GM23248 (cell line): ENCODE measurements at regions not wholly inside any gene's neighbourhood (a gene's known extent, or its start where the extent isn't known, plus 50 kb on each side); places are given as distances from the start of the nearest gene placed in this dataset.

Source experiments
- DNase-seq: peaks from one replicate; pipeline ENCODE4 v3.0.0-alpha.2; 2015
- H2AFZ ChIP-seq: fragments of 200-600 bp; sonication (generic); 2 replicates; pipeline ENCODE4 v1.6.1; 2016; ENCODE audit warnings: antibody characterized with exemption
- H3F3A ChIP-seq: fragments of 200-600 bp; sonication (generic); 2 replicates; pipeline ENCODE4 v1.6.1; 2016; ENCODE audit warnings: mild to moderate bottlenecking, antibody characterized with exemption, mixed run types; ENCODE audit not compliant: insufficient read depth
- H3K27ac ChIP-seq: fragments of 200-600 bp; sonication (generic); 2 replicates; pipeline ENCODE4 v1.5.1; 2016; ENCODE audit warnings: mild to moderate bottlenecking
- H3K27me3 ChIP-seq: fragments of 200-600 bp; sonication (generic); replicated peaks from 2 replicates; pipeline ENCODE4 v1.6.1; 2016; ENCODE audit warnings: mild to moderate bottlenecking; ENCODE audit not compliant: insufficient read depth
- H3K36me3 ChIP-seq: fragments of 200-600 bp; sonication (generic); 2 replicates; pipeline ENCODE4 v1.6.1; 2016; ENCODE audit warnings: low read depth, mild to moderate bottlenecking
- H3K4me1 ChIP-seq: fragments of 200-600 bp; sonication (generic); 2 replicates; pipeline ENCODE4 v1.6.1; 2016; ENCODE audit warnings: mild to moderate bottlenecking; ENCODE audit not compliant: insufficient read depth
- H3K4me2 ChIP-seq: fragments of 200-600 bp; sonication (generic); one replicate; pipeline ENCODE4 v1.6.1; 2016; ENCODE audit warnings: mild to moderate bottlenecking; ENCODE audit not compliant: unreplicated experiment
- H3K4me3 ChIP-seq: fragments of 200-600 bp; sonication (generic); 2 replicates; pipeline ENCODE4 v1.5.1; 2016; ENCODE audit warnings: mild to moderate bottlenecking
- H3K79me2 ChIP-seq: fragments of 200-600 bp; sonication (generic); 2 replicates; pipeline ENCODE4 v1.6.1; 2016; ENCODE audit warnings: mild to moderate bottlenecking; ENCODE audit not compliant: insufficient read depth
- H3K9ac ChIP-seq: fragments of 200-600 bp; sonication (generic); 2 replicates; pipeline ENCODE4 v1.6.1; 2016; ENCODE audit warnings: mild to moderate bottlenecking
- H3K9me2 ChIP-seq: fragments of 200-600 bp; sonication (generic); 2 replicates; pipeline ENCODE4 v1.6.1; 2016; ENCODE audit warnings: mixed run types, mild to moderate bottlenecking, moderate library complexity; ENCODE audit not compliant: insufficient read depth
- H3K9me3 ChIP-seq: fragments of 200-600 bp; sonication (generic); one replicate; pipeline ENCODE4 v1.6.1; 2017; ENCODE audit warnings: low read depth
- H4K20me1 ChIP-seq: fragments of 200-600 bp; sonication (generic); 2 replicates; pipeline ENCODE4 v1.6.0; 2016; ENCODE audit not compliant: insufficient read depth
- EZH2 ChIP-seq: fragments of 200-600 bp; sonication (generic); IDR thresholded peaks from 2 replicates; pipeline ENCODE4 v1.6.1; 2018; ENCODE audit warnings: antibody characterized with exemption, mild to moderate bottlenecking; ENCODE audit not compliant: insufficient read depth, poor library complexity, severe bottlenecking
- EZH2phosphoT487 ChIP-seq: fragments of 200-600 bp; sonication (generic); IDR thresholded peaks from 2 replicates; pipeline ENCODE4 v1.6.1; 2018; ENCODE audit warnings: antibody characterized with exemption, moderate library complexity, mild to moderate bottlenecking, low read depth; ENCODE audit not compliant: insufficient read depth
- WGBS, 2 experiments: methylation state at CpG; one replicate each; pipeline ENCODE4 v1.1.6; 2015 to 2017; ENCODE audit warnings: low lambda C conversion rate in 2 of 2, low coverage in 1 of 2; ENCODE audit errors: missing lambda C conversion rate in 2 of 2; 5-methylcytosine and 5-hydroxymethylcytosine counted together
- in situ Hi-C: fragments of 300-500 bp; cut with MboI; formaldehyde crosslinking; loops from 2 replicates; pipeline ENCODE4 v1.15.0; 2020

- H3K9me3 ChIP-seq: no peaks in the 10 kb centered on the region
- H3K27ac ChIP-seq: no peak overlapping the region
- H3K9ac ChIP-seq: no peak overlapping the region
- in situ Hi-C loops: loop anchor here (25.0 kb wide), 2 partner anchors 363 to 938 kb away; no protein-coding TSS in a partner anchor
- H3F3A ChIP-seq: no peaks in the 10 kb centered on the region
- H2AFZ ChIP-seq: no peak overlapping the region
- H3K27me3 ChIP-seq: no peaks in the 10 kb centered on the region
- H3K4me3 ChIP-seq: no peak overlapping the region
- 83 to 85% methylated on average over 2 of the region's 2 CpGs for WGBS, 2 experiments
- H3K4me1 ChIP-seq: peaks cover 12% of the 10 kb centered on the region
- H4K20me1 ChIP-seq: no peaks in the 10 kb centered on the region
- no peak for DNase-seq
- no peak overlapping the region for H3K4me2 ChIP-seq
- H3K36me3 ChIP-seq: no peaks in the 10 kb centered on the region
- TF ChIP-seq EZH2 (no peak), EZH2phosphoT487 (no peak)
- no peaks in the 10 kb centered on the region for H3K79me2 ChIP-seq
- H3K9me2 ChIP-seq: no peaks in the 10 kb centered on the region
These were observed 327.9 kb upstream of the PITX2 start for GRCh38 chr4:110950731-110951130.

GRCh38 chr4:110953191-110953590, 330.3 kb upstream of the PITX2 start:
- no peak overlapping the region for H3K27ac ChIP-seq
- WGBS, 2 experiments: 65 to 82% methylated on average over 1 of the region's 1 CpG
- peaks cover 12% of the 10 kb centered on the region for H3K4me1 ChIP-seq
- no peak overlapping the region for H3K9ac ChIP-seq
- no peaks in the 10 kb centered on the region for H3K36me3 ChIP-seq
- in situ Hi-C loops: loop anchor here (25.0 kb wide), 2 partner anchors 366 to 941 kb away; no protein-coding TSS in a partner anchor
- peak overlapping the region; percentile 19 for H3K4me2 ChIP-seq
- no peaks in the 10 kb centered on the region for H3K9me2 ChIP-seq
- no peak overlapping the region for H3K4me3 ChIP-seq
- no peaks in the 10 kb centered on the region for H3K79me2 ChIP-seq
- no peaks in the 10 kb centered on the region for H4K20me1 ChIP-seq
- H3K9me3 ChIP-seq: no peaks in the 10 kb centered on the region
- no peaks in the 10 kb centered on the region for H3K27me3 ChIP-seq
- DNase-seq: peak; percentile 2
- no peak overlapping the region for H2AFZ ChIP-seq
- no peaks in the 10 kb centered on the region for H3F3A ChIP-seq
- TF ChIP-seq EZH2 (no peak), EZH2phosphoT487 (no peak)

- Histone ChIP-seq H4K20me1 (no peaks in the 10 kb centered on the region), H3K36me3 (no peaks in the 10 kb centered on the region), H3K4me3 (no peak overlapping the region), H3K9ac (no peak overlapping the region), H3K27ac (no peak overlapping the region), H3K4me1 (peaks cover 12% of the 10 kb centered on the region), H3K4me2 (no peak overlapping the region), H3K27me3 (no peaks in the 10 kb centered on the region), H2AFZ (no peak overlapping the region), H3F3A (no peaks in the 10 kb centered on the region), H3K9me3 (no peaks in the 10 kb centered on the region), H3K9me2 (no peaks in the 10 kb centered on the region), H3K79me2 (no peaks in the 10 kb centered on the region)
- TF ChIP-seq EZH2 (no peak), EZH2phosphoT487 (no peak)
- no peak for DNase-seq
- in situ Hi-C loops: loop anchor here (25.0 kb wide), 2 partner anchors 367 to 942 kb away; no protein-coding TSS in a partner anchor
- WGBS, 2 experiments: 87 to 88% methylated on average over 4 of the region's 4 CpGs
These were observed 331.0 kb upstream of the PITX2 start for GRCh38 chr4:110953898-110954297.

GRCh38 chr4:110955748-110956147, 332.9 kb upstream of the PITX2 start:
- no peak for TF ChIP-seq EZH2phosphoT487
- no peak for TF ChIP-seq EZH2
- in situ Hi-C loops: loop anchor here (25.0 kb wide), 2 partner anchors 368 to 943 kb away; no protein-coding TSS in a partner anchor
- WGBS, 2 experiments: 94 to 100% methylated on average over 1 of the region's 1 CpG

GRCh38 chr4:110959041-110959643, 336.3 kb upstream of the PITX2 start:
- TF ChIP-seq EZH2 (no peak), EZH2phosphoT487 (no peak)
- Histone ChIP-seq H4K20me1 (no peaks in the 10 kb centered on the region), H3K79me2 (no peaks in the 10 kb centered on the region), H3K27ac (no peak overlapping the region), H3K36me3 (no peaks in the 10 kb centered on the region), H3K4me1 (0 out of 2 replicates have a peak, but pooled peaks cover 5% of the 10 kb centered on the region), H3K9me2 (no peaks in the 10 kb centered on the region), H3K4me2 (no peak overlapping the region), H3K9me3 (no peaks in the 10 kb centered on the region), H3K27me3 (no peaks in the 10 kb centered on the region), H3K9ac (no peak overlapping the region), H3F3A (no peaks in the 10 kb centered on the region), H2AFZ (no peak overlapping the region), H3K4me3 (no peak overlapping the region)
- DNase-seq: peak; percentile 53
- in situ Hi-C loops: loop anchor here (25.0 kb wide), 2 partner anchors 372 to 947 kb away; no protein-coding TSS in a partner anchor

More at GRCh38 chr4:110955748-110956147, 332.9 kb upstream of the PITX2 start:
- no peaks in the 10 kb centered on the region for H3K36me3 ChIP-seq
- H3K27ac ChIP-seq: no peak overlapping the region
- H4K20me1 ChIP-seq: no peaks in the 10 kb centered on the region
- no peak for DNase-seq
- H3K4me1 ChIP-seq: peaks cover 17% of the 10 kb centered on the region
- no peaks in the 10 kb centered on the region for H3K79me2 ChIP-seq
- H3K9me2 ChIP-seq: no peaks in the 10 kb centered on the region
- H3F3A ChIP-seq: no peaks in the 10 kb centered on the region
- no peak overlapping the region for H3K9ac ChIP-seq
- no peak overlapping the region for H3K4me3 ChIP-seq
- H2AFZ ChIP-seq: no peak overlapping the region
- no peaks in the 10 kb centered on the region for H3K27me3 ChIP-seq
- H3K4me2 ChIP-seq: no peak overlapping the region
- no peaks in the 10 kb centered on the region for H3K9me3 ChIP-seq
